ENCODE measurements at regions not wholly inside any gene's neighbourhood (a gene's known extent, or its start where the extent isn't known, plus 50 kb on each side); places are given as distances from the start of the nearest gene placed in this dataset.

GRCh38 chr21:23119491-23119890, 2121.3 kb downstream of the NCAM2 start:
- no TSS peak for BruUV-seq (replicated peaks)
- Mint-ChIP-seq H3K36me3 (ENCODE audit: insufficient read depth, unreplicated experiment) (no peaks in the 10 kb centered on the region), H3K27me3 (ENCODE audit: unreplicated experiment) (no peaks in the 10 kb centered on the region), H3K4me3 (ENCODE audit: low read depth, unreplicated experiment) (no peak overlapping the region), H3K4me1 (ENCODE audit: low read depth, unreplicated experiment) (no peaks in the 10 kb centered on the region), H3K9me3 (ENCODE audit: low read depth, unreplicated experiment) (peaks cover 12% of the 10 kb centered on the region), H3K27ac (ENCODE audit: unreplicated experiment) (no peak overlapping the region)
- CTCF ChIA-PET, result no interaction called here
- intact Hi-C loops (cut with micrococcal nuclease; ENCODE audit: unreplicated experiment), result no loop called here
- no peak for DNase-seq
- no peak for TF ChIP-seq CTCF (IDR thresholded peaks at IDR 0.05; ENCODE audit: unreplicated experiment)

- no peak for DNase-seq
- Mint-ChIP-seq H3K9me3 (ENCODE audit: low read depth, unreplicated experiment) (peaks cover 12% of the 10 kb centered on the region), H3K27me3 (ENCODE audit: unreplicated experiment) (no peaks in the 10 kb centered on the region), H3K4me3 (ENCODE audit: low read depth, unreplicated experiment) (no peak overlapping the region), H3K27ac (ENCODE audit: unreplicated experiment) (no peak overlapping the region), H3K4me1 (ENCODE audit: low read depth, unreplicated experiment) (no peaks in the 10 kb centered on the region), H3K36me3 (ENCODE audit: insufficient read depth, unreplicated experiment) (no peaks in the 10 kb centered on the region)
- CTCF ChIA-PET, result no interaction called here
- no TSS peak for BruUV-seq (replicated peaks)
- intact Hi-C loops (cut with micrococcal nuclease; ENCODE audit: unreplicated experiment), result no loop called here
- TF ChIP-seq CTCF (IDR thresholded peaks at IDR 0.05; ENCODE audit: unreplicated experiment), result no peak
Measured at GRCh38 chr21:23127973-23128372, 2129.8 kb downstream of the NCAM2 start.

GRCh38 chr21:23130308-23130707, 2132.1 kb downstream of the NCAM2 start:
- intact Hi-C loops (cut with micrococcal nuclease; ENCODE audit: unreplicated experiment), result no loop called here
- no TSS peak for BruUV-seq (replicated peaks)

GRCh38 chr21:23131177-23131576, 2133.0 kb downstream of the NCAM2 start:
- Mint-ChIP-seq H3K9me3 (ENCODE audit: low read depth, unreplicated experiment) (peaks cover 11% of the 10 kb centered on the region), H3K27ac (ENCODE audit: unreplicated experiment) (no peak overlapping the region), H3K4me1 (ENCODE audit: low read depth, unreplicated experiment) (no peaks in the 10 kb centered on the region), H3K36me3 (ENCODE audit: insufficient read depth, unreplicated experiment) (no peaks in the 10 kb centered on the region), H3K27me3 (ENCODE audit: unreplicated experiment) (no peaks in the 10 kb centered on the region), H3K4me3 (ENCODE audit: low read depth, unreplicated experiment) (no peak overlapping the region)
- DNase-seq, result no peak
- BruUV-seq (replicated peaks), result no TSS peak
- intact Hi-C loops (cut with micrococcal nuclease; ENCODE audit: unreplicated experiment), result no loop called here
- CTCF ChIA-PET, result no interaction called here
- no peak for TF ChIP-seq CTCF (IDR thresholded peaks at IDR 0.05; ENCODE audit: unreplicated experiment)

More at GRCh38 chr21:23130308-23130707, 2132.1 kb downstream of the NCAM2 start:
- no peak for TF ChIP-seq CTCF (IDR thresholded peaks at IDR 0.05; ENCODE audit: unreplicated experiment)
- H3K4me3 Mint-ChIP-seq (ENCODE audit: low read depth, unreplicated experiment), result no peak overlapping the region
- H3K27ac Mint-ChIP-seq (ENCODE audit: unreplicated experiment), result no peak overlapping the region
- CTCF ChIA-PET, result no interaction called here
- no peaks in the 10 kb centered on the region for H3K36me3 Mint-ChIP-seq (ENCODE audit: insufficient read depth, unreplicated experiment)
- H3K9me3 Mint-ChIP-seq (ENCODE audit: low read depth, unreplicated experiment), result peaks cover 14% of the 10 kb centered on the region
- DNase-seq, result no peak
- H3K27me3 Mint-ChIP-seq (ENCODE audit: unreplicated experiment), result no peaks in the 10 kb centered on the region
- H3K4me1 Mint-ChIP-seq (ENCODE audit: low read depth, unreplicated experiment), result no peaks in the 10 kb centered on the region

- H3K27me3 Mint-ChIP-seq (ENCODE audit: unreplicated experiment), result no peaks in the 10 kb centered on the region
- no peak for TF ChIP-seq CTCF (IDR thresholded peaks at IDR 0.05; ENCODE audit: unreplicated experiment)
- H3K9me3 Mint-ChIP-seq (ENCODE audit: low read depth, unreplicated experiment), result peaks cover 9% of the 10 kb centered on the region
- H3K36me3 Mint-ChIP-seq (ENCODE audit: insufficient read depth, unreplicated experiment), result no peaks in the 10 kb centered on the region
- no peak for DNase-seq
- CTCF ChIA-PET, result no interaction called here
- intact Hi-C loops (cut with micrococcal nuclease; ENCODE audit: unreplicated experiment), result no loop called here
- BruUV-seq (replicated peaks), result no TSS peak
- H3K27ac Mint-ChIP-seq (ENCODE audit: unreplicated experiment), result no peak overlapping the region
- no peaks in the 10 kb centered on the region for H3K4me1 Mint-ChIP-seq (ENCODE audit: low read depth, unreplicated experiment)
- H3K4me3 Mint-ChIP-seq (ENCODE audit: low read depth, unreplicated experiment), result no peak overlapping the region
Measured at GRCh38 chr21:23138797-23139196, 2140.6 kb downstream of the NCAM2 start.

Measured in Calu3 (cell line).